GM12891 (cell line): ENCODE measurements at regions not wholly inside any gene's neighbourhood (a gene's known extent, or its start where the extent isn't known, plus 50 kb on each side); places are given as distances from the start of the nearest gene placed in this dataset.

Experiments used
- POLR2A ChIP-seq: IDR thresholded peaks from 2 replicates; pipeline ENCODE4 v1.6.1; 2011; ENCODE audit warnings: low read depth, low read length, control low read depth
- POLR2AphosphoS5 ChIP-seq: IDR thresholded peaks from 2 replicates; pipeline ENCODE4 v1.6.1; 2011; ENCODE audit warnings: low read depth, low read length, control low read depth
- SPI1 ChIP-seq: IDR thresholded peaks from 2 replicates; pipeline ENCODE4 v1.6.1; 2011; ENCODE audit warnings: low read depth, low read length, control low read depth

GRCh38 chr5:128630121-128630520 lies 92.1 kb upstream of the FBN2 start:
- TF ChIP-seq SPI1: no peak
- TF ChIP-seq POLR2A: no peak
- no peak for TF ChIP-seq POLR2AphosphoS5
